Activated CD4-positive, alpha-beta T cell treated with anti-CD3 and anti-CD28 coated beads, Interleukin-10, Interleukin-2, amounts not matched to agents 100 ng/mL and 50 ng/mL, durations not matched to agents 16 hours and 8 hours (primary cell): ENCODE measurements at regions not wholly inside any gene's neighbourhood (a gene's known extent, or its start where the extent isn't known, plus 50 kb on each side); places are given as distances from the start of the nearest gene placed in this dataset.

Experiments used
- DNase-seq: peaks from one replicate; pipeline ENCODE4 v3.0.0-alpha.2; 2020

DNA sequence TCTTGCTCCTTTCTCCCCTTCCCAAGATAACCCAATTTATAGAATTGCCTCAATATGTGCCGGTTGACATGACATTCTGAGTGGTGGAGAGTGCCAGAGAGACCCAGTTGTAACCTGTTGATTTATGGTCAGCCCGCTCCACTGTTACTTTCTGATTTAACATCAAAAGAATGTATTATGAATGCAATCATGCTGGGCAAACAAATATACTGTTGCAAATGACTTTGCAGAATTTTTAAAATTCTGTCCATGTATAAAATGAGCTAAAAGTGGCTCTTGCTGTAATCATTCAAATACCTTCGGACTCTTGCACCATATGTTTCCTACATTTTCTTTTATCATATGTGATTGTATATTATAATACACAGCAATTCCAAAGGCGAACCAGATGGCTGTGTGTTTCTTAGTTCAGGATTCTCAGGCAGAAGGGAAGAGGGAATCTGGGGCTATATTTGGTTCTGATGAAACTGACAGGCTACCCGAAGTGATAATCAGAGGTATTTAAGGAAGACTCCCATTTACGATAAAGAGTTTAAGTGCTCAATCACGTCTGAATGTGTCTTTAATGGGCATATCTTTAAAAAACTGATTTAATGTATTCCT lies 131.7 kb downstream of the CLCN4 start:
- DNase-seq, result no peak

DNA sequence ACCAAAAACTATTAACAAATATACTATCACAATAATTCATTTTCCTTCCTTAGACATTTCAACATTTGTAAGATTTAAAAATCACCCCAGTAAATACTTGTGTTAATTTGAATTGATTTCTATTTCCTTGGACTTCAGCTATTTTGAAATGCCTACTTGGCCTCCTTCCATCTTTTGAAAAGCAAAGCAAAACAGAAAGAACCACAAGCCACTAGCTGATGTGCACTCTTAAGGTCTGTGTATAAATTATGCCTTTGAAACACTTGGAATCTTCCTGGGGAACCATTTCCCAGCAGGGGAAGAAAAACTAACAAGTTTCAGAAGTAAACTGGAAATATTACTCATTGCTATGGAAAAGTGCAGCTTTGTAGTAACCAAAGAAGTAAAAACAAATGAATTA lies 139.8 kb downstream of the CLCN4 start:
- no peak for DNase-seq

DNA sequence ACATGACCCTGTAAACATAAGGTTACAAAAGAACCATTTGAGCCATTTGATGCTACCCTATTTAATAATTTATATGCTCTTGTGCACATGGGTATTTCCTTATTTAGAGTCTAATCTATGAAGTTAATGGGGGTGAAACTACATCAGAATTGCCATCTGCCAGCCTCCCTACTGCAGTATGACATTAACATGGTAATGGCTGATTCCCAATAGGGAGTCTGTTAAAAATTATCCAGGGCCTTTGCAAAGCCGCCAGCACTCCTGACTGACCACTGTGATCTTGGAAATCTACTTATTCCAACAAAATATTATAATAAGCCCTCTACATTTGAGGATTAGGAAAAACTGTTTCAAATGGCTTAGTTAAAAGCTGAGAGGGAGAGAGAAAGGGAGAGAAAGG lies 153.7 kb downstream of the CLCN4 start:
- no peak for DNase-seq

DNA sequence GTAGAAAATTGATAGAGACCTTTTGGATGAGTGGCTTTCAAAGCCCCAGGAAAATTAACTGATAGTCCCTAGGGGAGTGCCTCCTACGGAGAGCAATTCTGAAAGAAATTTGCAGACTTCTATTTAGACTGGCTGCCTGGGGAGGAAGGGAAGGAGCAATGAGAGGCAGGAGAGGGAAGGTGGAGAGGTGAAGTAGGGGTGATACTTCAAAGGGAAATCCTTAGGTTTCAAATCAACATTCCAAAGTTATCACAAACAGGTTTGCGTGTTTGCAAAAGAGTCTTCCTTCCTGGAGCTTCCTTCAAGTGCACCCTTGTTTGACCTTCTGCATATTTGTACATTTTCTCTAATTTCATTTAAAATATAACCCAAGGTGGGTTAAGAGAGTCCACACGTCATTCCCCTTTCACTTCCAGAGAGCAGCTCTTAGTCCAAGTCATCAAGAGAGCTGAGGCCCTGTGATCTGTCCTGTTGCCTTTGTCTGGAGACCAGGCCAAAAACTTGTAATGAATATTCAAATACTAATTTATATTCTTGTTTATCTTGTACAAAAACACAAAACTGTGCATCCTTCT lies 157.8 kb downstream of the CLCN4 start:
- DNase-seq, result no peak

DNA sequence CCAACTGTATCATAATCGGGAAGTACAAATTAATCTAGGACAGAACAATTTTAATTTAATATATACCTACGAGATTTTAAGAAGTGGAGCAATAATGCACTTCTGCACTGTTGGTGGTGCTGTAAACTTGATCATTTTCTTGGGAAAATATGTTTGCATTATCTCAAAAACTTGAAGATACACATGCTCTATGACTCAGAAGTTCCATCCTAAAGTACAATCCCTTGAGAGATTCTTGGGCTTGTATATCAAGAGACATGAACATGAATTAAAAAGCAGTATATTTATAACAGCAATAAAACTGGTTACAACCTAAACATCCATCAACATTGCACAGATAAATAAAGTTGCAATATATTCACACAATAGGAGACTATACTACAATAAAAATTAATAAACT lies 168.8 kb downstream of the CLCN4 start:
- DNase-seq, result no peak

DNA sequence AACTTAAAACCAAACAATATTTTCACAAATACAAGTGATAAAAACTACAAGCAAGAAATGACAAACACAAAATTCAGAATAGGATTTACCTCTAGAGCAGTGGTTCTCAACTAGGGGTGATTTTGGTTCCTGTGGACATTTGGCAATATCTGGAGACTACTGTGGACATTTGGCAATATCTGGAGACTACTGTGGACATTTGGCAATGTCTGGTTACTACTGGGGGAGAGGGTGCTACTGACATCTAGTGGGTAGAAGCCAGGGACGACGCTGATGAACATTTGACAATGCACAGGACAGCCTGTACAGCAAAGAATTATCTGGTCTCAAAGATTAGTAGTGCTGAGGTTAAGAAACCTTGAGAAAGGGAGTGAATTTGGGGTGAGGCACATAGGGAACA lies 169.8 kb downstream of the CLCN4 start:
- DNase-seq, result no peak

DNA sequence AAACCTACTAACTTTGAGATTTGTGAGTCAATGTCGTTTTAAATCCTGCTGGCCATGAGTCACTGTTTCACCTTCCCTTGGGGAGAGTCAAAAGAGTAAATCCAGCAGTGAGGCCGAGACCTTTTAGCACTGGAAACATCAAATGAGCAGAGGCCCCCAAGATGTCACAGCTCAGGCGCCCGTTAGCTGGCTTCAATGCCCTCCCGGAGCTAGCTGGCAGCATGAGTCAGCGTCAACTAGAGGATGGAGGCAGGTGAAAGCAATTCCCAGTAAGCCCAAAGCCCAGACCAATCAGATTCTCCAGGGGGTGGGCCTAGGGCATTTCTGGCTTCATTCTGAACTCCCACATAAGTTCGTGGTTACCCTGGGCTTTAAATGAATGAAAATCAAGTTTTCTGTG lies 170.9 kb downstream of the CLCN4 start:
- DNase-seq, result no peak

DNA sequence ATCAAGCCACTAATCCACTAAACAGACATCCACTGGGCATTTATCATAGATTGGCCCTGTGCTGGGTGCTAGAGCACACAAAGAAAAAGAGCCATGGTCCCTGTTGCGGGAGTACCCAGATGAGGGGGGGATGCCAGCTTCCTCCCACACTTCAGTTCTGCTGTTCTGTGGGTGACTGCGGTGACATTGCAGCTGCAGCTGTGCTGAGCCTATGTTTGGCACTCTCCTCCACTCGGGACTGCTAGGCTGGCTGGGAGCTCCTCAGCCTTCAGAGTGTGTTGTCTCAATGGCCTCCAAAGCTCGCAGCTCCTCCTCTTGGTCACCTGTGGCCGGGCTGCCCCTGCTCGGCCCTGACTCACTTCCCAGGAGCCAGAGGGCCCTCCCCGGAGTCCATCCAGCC lies 173.2 kb downstream of the CLCN4 start:
- no peak for DNase-seq

DNA sequence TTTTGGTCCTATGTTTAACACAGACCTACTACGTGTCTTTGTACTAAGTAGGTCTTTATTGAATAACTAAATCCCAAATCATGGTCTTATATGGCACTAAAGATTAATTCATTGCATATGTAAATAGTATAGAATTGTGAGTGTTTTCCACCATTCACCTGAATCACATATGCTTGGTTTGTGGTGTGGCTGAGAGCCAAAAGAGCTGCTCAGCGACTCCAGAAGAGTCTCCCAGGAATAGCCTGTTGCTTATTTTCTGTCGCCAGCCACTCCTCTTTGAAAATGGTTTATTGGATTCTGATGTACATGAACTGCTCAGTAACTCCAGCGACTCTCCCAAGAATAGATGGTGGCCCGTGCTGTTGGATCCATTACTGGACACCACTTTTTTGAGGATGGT lies 184.5 kb downstream of the CLCN4 start:
- no peak for DNase-seq

DNA sequence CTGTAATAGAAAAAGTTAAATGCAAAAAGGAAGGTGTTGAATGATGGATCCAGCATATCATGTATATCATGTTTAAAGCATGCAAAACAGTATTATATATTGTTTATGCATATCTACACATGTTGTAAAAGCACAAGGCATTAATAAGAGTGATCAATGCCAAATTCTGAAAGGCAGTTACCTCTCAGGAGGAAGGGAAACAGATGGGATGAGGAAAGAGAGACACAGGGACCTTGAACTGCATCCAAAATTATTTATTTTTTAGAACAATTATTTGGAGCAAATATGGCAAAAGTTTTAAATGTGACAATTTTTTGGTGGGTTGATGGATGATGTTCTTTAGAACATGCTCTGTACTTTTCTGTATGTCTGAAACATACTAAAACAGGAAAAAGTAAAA lies 193.4 kb downstream of the CLCN4 start:
- DNase-seq, result no peak

DNA sequence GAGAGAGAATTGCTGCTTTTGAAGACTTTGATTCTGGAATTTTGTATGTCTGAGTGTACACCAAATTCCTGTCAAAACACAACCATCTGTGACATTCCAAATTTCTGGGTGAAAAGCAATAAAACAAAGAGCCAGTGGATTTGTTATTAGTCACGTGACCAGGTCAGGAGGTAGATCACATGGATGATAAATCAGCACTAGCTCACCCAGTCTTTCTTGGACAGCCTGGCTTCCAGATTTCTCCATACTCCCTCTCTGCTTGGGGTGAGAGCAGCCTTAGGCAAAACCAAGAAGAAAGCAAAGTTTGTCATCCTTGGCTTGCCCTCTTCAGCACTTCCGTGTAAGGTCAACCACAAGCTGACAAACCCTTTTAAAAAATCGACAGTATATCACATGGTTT lies 194.2 kb downstream of the CLCN4 start:
- no peak for DNase-seq

DNA sequence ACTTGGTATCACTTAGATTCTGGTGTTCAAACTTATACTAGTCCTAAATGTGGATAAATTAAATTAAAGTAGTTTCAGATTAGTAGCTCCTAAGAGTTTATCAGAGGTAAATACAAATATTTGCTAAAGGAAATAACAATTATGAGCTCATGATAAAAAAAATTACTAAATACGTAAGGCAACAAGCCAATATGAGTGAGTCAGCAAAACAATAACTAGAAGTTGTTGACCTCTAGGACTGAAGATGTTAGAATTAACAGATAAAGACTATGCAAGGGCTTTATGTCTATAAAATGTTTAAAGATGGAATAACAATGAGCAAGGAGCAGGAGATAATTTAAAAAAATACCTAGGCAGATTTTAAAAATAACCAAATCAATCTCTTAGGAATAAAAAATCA lies 195.8 kb downstream of the CLCN4 start:
- no peak for DNase-seq

DNA sequence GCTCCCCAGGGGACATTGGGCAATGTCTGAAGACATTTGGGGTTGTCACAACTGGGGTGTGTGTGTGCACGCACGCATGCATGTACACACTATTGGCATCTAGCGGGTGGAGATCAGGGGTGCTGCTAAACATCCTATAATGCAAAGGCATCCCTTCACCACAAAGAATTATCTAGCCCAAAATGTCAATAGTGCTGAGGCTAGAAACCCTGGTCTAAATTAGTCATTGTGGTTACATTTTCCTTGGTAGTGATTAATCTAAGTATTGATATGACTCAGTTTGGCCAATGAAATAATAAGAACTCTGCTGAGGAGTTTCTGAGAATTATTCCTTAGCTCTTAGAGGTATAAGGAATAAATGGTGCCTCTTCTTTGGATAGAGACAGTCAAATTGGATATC lies 200.2 kb downstream of the CLCN4 start:
- peak; percentile 56 for DNase-seq

DNA sequence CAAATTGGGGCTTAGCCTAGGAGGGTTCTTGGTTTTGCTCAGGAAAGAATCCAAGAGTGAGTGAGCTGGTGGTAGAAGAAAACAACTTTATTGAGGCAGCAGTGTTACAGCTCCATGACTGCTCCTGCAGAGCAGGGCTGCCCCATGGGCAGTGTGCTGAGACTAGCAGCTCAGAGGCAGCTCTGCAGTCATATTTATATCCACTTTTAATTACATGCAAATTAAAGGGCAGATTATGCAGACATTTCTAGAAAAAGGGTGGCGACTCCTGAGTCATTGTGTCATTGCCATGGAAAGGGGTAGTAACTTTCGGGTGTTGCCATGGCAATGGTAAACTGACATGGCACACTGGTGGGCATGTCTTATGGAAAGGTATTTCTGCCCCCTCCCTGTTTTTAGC lies 202.2 kb downstream of the CLCN4 start:
- DNase-seq, result no peak

DNA sequence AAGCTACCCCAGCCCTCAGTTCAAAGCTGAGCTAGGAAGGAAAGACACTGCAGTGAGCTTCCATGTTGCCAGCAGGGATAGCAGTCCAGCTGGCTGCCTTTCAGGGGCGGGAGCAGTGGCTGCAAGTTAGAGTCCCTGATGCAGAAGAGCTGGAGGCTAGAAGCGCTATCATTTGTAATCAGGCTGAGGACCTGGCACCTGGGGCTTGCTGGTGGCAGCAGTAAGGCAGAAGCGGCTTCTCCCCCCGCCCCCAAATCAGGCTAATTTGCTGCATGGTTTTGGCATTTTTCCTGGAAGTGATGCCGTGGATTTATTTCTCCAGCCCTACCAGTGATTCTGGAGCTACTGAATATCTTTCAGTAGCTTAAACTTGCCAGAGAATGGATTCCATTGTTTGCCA lies 203.3 kb downstream of the CLCN4 start:
- no peak for DNase-seq

DNA sequence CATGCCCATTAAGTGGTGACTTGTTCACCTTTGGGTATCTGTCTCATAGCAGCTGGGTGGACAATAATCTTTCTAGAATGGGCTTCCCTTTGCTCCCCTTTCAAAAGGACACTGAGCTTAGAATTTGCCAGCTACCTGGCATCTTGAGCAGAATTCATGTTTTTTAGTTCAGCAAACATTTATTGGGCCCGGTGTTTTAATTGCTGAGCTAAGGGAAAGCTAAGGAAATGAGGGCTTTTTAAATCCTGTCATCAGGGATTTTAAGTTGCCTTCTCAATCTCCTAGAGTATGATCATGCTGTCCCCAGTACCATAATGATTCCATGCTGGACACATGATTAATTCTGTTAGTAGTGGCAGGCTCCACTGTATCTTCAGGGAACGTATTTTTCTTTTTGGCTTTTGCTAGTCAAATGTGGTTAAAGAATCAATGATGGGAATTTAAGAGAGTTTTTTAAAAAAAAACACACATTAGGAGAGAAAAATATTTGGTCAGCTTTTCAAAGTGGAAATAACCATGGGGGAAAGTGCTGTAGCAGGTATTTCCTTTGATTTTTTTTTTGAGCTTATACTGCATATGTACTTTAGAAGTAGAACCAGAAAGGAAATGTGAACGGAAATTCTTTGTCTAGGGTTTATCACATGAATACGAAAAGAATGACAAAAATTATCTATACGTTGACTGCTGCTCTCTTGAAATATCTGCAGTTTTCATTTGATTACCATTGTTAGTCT lies 208.9 kb downstream of the CLCN4 start:
- no peak for DNase-seq

DNA sequence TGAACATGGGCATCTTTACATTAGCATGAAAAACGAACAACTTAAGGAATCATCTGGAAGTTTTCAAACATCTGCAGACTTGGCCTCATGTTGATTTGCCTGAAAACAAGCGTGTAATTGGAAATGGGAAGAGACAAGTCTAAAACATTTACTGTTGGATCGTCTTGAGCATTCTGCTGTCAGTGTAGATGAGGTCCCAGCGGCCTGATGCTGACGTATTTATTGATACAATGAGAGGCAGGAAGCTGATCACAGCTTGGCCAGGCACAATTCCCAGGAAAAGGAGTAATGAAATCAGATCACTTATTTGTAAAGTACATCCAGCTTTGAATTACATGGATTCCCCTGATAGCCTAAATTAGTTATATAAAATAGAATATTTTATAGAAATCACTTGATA lies 210.6 kb downstream of the CLCN4 start:
- DNase-seq, result no peak

DNA sequence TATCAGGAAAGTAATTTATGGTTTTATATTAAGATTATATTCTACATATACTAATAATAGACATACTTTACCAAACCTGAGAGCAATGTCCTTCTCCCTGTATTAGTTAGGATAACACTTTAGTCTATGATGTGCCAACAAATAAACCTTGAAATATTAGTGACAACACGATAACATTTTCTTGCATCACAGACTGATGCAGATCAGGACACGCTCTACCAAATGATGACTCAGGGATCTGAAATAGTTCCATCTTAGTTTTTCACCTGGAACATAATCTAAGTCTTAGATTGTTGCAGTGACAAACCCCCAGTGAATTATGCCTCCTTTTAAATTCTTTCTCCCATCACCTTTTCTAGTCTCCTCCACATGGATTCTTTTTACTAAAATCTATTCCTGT lies 214.2 kb downstream of the CLCN4 start:
- no peak for DNase-seq

DNA sequence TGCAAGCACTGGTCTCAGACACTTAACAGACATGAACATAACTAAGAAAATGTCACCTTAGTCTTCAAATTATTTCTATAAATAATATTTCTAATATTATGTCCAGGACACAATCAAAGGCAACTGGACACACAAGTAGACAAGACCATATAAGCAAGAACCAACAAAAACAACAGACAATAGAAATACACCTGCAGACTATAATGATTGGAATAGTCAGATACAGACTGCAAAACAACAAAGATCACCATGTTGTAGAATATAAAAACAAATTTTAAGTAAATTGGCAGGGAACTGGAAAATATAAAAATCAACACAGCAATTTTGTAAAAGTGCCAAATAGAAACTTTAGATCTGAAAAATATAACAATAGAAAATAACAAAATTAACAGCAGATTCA lies 220.7 kb downstream of the CLCN4 start:
- DNase-seq, result no peak

DNA sequence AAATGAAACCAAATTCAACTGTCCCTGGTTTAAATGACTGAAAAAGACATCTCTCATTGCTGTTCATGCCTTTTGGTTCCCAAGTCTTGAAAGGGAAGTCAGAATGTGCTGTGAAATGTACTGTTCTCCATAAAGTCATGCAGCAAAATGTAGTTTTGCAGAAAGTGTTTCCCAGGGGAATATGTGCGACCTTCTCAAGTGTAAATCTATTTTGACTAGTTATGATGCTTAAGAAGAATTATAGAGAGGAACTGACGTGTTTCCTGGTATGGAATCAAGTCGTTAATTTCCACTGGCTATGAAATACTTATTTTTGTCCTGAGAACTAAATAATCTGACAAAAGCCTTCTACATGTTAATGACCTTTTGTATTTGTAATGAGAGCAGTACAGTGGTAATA lies 223.1 kb downstream of the CLCN4 start:
- no peak for DNase-seq

DNA sequence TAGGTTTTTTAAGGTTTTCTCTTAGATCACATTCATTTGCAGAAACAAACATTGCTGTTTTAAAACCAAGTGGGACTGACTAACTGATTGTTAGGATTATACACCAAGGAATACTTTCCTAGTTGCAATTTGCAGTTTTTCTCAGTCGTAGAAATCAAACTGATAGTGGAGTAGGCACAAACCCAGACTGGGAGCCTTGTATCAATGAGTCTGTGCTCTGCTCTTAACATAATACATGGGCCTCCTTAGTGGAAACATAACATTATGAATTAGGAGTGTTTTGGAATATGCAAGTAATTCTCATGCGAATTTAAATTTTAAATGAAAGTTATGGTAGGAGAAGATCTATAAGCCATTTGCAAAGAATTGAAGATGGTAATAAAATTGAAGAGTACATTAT lies 223.5 kb downstream of the CLCN4 start:
- no peak for DNase-seq

DNA sequence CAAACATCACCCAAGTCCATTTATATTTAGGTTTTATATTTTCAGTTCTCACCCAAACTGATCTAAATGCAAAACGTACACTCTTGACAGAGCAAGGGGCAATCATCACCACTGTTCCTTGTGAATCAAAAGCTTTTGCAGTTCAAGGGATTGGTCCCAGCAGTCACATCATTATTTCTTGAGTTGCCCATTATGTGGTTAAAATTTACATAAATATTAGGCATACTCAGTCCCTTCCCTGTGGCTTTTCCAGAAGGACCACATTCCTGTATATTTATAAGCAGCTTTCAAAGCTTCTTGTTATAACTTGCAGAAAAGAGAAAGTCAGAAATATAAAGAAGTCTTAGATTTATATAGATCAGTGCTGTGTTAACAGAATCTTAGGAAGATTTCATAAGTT lies 224.4 kb downstream of the CLCN4 start:
- DNase-seq, result no peak

DNA sequence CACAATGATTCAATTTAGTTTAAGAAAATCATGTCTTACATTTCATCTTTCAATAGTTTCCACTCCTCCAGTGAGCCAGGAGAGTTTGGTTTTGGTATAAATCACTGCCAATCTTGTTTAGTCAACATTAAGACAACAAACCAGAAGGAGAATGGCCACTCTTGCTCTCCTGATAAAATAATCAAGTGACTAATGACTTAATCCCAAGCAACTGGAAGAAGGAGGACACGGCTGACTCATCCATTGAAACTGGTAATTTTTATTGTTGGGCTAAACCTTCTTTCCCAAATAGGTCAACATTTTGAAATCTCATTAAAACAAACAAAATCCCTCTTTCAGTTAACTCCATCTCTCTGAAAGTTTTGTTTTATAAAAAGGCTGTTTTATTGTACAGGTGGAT lies 230.2 kb downstream of the CLCN4 start:
- no peak for DNase-seq

DNA sequence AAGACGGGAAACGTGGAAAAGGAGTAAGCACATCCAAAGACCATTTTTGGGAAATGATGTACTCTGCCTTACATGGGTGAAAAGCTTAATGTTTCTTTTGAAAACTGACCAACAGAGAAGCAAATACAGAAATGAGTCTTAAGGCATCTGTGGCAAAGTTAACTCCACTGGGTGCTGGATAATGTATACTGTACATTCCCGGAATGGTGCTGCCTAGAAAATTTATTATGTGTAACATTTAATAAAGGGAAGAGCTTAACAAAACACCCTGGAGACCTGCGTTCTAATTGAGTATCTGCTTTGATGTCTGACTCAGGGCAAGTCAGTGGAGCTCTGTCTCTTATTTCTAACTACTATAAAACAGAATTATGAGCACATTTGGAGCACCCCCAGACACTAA lies 230.2 kb downstream of the MID1 start:
- no peak for DNase-seq

DNA sequence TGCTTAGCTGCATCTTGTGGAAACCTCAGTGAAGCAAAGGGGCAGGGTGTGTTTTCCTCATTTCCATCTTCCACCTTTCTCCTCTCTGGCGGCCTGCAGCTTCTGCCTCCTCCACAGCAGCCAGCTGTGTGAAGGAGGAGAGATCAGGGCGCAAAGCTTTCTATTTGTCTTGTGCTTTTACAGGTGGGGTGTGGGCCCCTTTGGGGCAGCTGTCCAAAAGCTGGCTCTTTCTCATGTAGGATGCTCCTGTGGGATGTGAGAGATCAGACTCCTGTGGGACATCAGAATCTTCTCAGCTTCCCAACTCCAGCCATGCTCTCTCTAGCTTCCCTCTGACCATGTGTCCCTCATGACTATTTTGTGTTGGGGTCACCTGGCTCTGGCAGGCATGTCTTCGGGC lies 227.1 kb downstream of the MID1 start:
- DNase-seq, result no peak
